ENCODE measurements at regions not wholly inside any gene's neighbourhood (a gene's known extent, or its start where the extent isn't known, plus 50 kb on each side); places are given as distances from the start of the nearest gene placed in this dataset.

- Histone ChIP-seq H3K4me3 (replicated peaks; ENCODE audit: insufficient read depth, low read length) (no peak overlapping the region), H3K27ac (replicated peaks) (no peak overlapping the region), H3K27me3 (ENCODE audit: insufficient read depth, poor library complexity, severe bottlenecking) (no peaks in the 10 kb centered on the region)
- DNase-seq (ENCODE audit: low read depth in 1 of 2, low spot score in 1 of 2), result no peak
- TF ChIP-seq, protein P1, sequence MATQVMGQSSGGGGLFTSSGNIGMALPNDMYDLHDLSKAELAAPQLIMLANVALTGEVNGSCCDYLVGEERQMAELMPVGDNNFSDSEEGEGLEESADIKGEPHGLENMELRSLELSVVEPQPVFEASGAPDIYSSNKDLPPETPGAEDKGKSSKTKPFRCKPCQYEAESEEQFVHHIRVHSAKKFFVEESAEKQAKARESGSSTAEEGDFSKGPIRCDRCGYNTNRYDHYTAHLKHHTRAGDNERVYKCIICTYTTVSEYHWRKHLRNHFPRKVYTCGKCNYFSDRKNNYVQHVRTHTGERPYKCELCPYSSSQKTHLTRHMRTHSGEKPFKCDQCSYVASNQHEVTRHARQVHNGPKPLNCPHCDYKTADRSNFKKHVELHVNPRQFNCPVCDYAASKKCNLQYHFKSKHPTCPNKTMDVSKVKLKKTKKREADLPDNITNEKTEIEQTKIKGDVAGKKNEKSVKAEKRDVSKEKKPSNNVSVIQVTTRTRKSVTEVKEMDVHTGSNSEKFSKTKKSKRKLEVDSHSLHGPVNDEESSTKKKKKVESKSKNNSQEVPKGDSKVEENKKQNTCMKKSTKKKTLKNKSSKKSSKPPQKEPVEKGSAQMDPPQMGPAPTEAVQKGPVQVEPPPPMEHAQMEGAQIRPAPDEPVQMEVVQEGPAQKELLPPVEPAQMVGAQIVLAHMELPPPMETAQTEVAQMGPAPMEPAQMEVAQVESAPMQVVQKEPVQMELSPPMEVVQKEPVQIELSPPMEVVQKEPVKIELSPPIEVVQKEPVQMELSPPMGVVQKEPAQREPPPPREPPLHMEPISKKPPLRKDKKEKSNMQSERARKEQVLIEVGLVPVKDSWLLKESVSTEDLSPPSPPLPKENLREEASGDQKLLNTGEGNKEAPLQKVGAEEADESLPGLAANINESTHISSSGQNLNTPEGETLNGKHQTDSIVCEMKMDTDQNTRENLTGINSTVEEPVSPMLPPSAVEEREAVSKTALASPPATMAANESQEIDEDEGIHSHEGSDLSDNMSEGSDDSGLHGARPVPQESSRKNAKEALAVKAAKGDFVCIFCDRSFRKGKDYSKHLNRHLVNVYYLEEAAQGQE (IDR thresholded peaks at IDR 0.05; ENCODE audit: insufficient replicate concordance, low read depth), result no peak
- no peak for TF ChIP-seq SPI1 (IDR thresholded peaks at IDR 0.05; ENCODE audit: borderline replicate concordance, low read depth)
- TF ChIP-seq POLR2AphosphoS5 (IDR thresholded peaks at IDR 0.05; ENCODE audit: low read depth), result no peak
- TF ChIP-seq GABPA (IDR thresholded peaks at IDR 0.05; ENCODE audit: low read depth), result no peak
- no peak for TF ChIP-seq CTCF (IDR thresholded peaks at IDR 0.05; ENCODE audit: insufficient read depth, low read length)
Observed at GRCh38 chr3:89908711-89909213, 801.3 kb downstream of the EPHA3 start.

DNA sequence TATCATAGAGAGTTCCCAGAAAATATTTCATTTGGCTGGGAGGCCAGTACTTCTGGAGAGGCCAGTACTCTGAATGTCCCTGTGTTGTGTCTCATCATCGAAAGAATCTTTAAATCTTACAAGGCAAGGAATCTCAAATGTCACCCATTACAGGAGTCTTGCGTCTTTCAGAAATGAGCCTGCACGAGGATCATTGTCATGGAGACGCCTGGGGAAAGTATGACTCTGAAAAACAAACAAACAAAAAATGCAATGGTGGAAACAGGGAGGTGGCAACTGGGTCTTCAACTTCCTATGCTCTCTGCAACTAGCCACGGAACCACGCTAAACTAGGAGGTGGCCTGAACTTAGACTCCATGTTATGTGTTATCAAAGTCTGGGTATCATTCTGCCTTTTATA lies 804.6 kb downstream of the EPHA3 start:
- Histone ChIP-seq H3K27me3 (ENCODE audit: insufficient read depth, poor library complexity, severe bottlenecking) (no peaks in the 10 kb centered on the region), H3K4me3 (replicated peaks; ENCODE audit: insufficient read depth, low read length) (no peak overlapping the region), H3K27ac (replicated peaks) (no peak overlapping the region)
- DNase-seq (ENCODE audit: low read depth in 1 of 2, low spot score in 1 of 2), result no peak
- TF ChIP-seq GABPA (IDR thresholded peaks at IDR 0.05; ENCODE audit: low read depth), result no peak
- TF ChIP-seq, protein P1 (IDR thresholded peaks at IDR 0.05; ENCODE audit: insufficient replicate concordance, low read depth), result no peak
- TF ChIP-seq POLR2AphosphoS5 (IDR thresholded peaks at IDR 0.05; ENCODE audit: low read depth), result no peak
- TF ChIP-seq CTCF (IDR thresholded peaks at IDR 0.05; ENCODE audit: insufficient read depth, low read length), result no peak
- no peak for TF ChIP-seq SPI1 (IDR thresholded peaks at IDR 0.05; ENCODE audit: borderline replicate concordance, low read depth)

DNA sequence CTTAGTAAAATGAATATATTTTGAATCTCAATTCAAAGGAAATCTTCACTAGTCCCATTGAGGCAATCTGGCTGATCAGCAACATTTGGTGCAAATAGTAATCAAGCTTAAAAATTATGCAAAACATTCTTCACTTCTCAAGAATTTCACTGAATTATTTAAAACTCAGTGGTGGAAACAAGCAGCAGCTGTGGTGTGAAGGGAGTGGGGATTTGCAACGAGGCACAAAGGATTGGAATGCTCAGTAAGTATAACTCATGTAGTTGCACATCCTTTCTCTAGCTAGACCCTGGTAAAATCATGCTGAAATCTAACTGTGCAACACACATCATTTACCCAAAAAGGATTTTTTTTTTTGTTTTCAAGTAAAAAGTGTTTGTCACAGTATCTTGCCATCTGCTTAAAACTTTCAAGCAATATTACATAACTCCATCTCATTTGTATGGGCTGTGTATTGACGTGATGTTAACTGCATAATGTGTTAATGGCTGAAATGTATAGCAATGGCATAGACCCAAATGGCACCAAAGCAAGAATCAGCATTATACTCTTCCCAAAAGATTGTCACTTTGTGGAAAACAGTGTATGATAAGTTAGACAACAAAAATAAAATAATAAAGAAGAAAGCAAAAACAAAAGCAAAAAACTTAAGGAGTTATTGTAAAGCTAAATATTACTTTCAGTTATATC lies 816.6 kb downstream of the EPHA3 start:
- H3K27me3 ChIP-seq (ENCODE audit: insufficient read depth, poor library complexity, severe bottlenecking), result no peaks in the 10 kb centered on the region
- no peak for DNase-seq (ENCODE audit: low read depth in 1 of 2, low spot score in 1 of 2)
- no peak overlapping the region for H3K27ac ChIP-seq (replicated peaks)
- no peak for TF ChIP-seq CTCF (IDR thresholded peaks at IDR 0.05; ENCODE audit: insufficient read depth, low read length)
- no peak for TF ChIP-seq SPI1 (IDR thresholded peaks at IDR 0.05; ENCODE audit: borderline replicate concordance, low read depth)
- TF ChIP-seq, protein P1 (IDR thresholded peaks at IDR 0.05; ENCODE audit: insufficient replicate concordance, low read depth), result no peak
- no peak for TF ChIP-seq POLR2AphosphoS5 (IDR thresholded peaks at IDR 0.05; ENCODE audit: low read depth)
- TF ChIP-seq GABPA (IDR thresholded peaks at IDR 0.05; ENCODE audit: low read depth), result no peak
- H3K4me3 ChIP-seq (replicated peaks; ENCODE audit: insufficient read depth, low read length), result no peak overlapping the region
